Ishikawa (cell line): ENCODE measurements at regions not wholly inside any gene's neighbourhood (a gene's known extent, or its start where the extent isn't known, plus 50 kb on each side); places are given as distances from the start of the nearest gene placed in this dataset.
A peak's percentile ranks its signal among the peaks of the same experiment; 100 is the strongest.

Experiments
- CREB1 ChIP-seq: IDR thresholded peaks from 2 replicates; pipeline ENCODE4 v1.6.1; 2012; ENCODE audit warnings: low read depth
- EGR1 ChIP-seq: IDR thresholded peaks from 2 replicates; pipeline ENCODE4 v1.6.1; 2012
- EP300 ChIP-seq: IDR thresholded peaks from 2 replicates; pipeline ENCODE4 v1.6.1; 2012; ENCODE audit warnings: borderline replicate concordance
- RAD21 ChIP-seq: IDR thresholded peaks from 2 replicates; pipeline ENCODE4 v1.6.1; 2012; ENCODE audit warnings: low read depth
- TAF1 ChIP-seq: IDR thresholded peaks from 2 replicates; pipeline ENCODE4 v1.6.1; 2012; ENCODE audit warnings: low read depth, mild to moderate bottlenecking
- USF1 ChIP-seq: IDR thresholded peaks from 2 replicates; pipeline ENCODE4 v1.6.1; 2012
- YY1 ChIP-seq: IDR thresholded peaks from 2 replicates; pipeline ENCODE4 v1.6.1; 2012; ENCODE audit warnings: low read depth
- ZBTB7A ChIP-seq: IDR thresholded peaks from 2 replicates; pipeline ENCODE4 v1.6.1; 2012; ENCODE audit warnings: low read depth
- TF ChIP-seq, protein P1 (sequence below): IDR thresholded peaks from 2 replicates; pipeline ENCODE4 v1.6.1; 2012; ENCODE audit warnings: low read depth, mild to moderate bottlenecking

DNA sequence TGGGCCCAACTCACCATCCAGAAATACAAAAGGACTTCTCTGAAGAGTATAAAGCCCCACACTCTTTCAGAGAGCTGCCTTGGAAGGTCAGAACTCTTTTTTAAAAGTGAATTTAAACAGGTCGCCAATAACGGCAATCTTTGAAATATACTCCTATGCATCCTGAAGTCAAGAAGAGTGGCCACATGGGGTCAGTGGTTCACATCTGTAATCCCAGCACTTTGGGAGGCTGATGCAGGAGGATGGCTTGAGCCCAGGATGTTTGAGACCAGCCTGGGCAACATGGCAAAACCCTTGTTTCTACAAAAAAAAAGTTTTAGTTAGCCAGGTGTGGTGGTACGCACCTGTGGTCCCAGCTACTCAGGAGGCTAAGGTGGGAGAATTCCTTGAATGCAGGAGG, 68.1 kb upstream of the FZD7 start:
- TF ChIP-seq EP300 (no peak), CREB1 (no peak), TAF1 (no peak), ZBTB7A (no peak), USF1 (no peak), RAD21 (peak; percentile 41; the same call in 1 of the 2 replicates), EGR1 (no peak), YY1 (no peak)
- TF ChIP-seq, protein P1, sequence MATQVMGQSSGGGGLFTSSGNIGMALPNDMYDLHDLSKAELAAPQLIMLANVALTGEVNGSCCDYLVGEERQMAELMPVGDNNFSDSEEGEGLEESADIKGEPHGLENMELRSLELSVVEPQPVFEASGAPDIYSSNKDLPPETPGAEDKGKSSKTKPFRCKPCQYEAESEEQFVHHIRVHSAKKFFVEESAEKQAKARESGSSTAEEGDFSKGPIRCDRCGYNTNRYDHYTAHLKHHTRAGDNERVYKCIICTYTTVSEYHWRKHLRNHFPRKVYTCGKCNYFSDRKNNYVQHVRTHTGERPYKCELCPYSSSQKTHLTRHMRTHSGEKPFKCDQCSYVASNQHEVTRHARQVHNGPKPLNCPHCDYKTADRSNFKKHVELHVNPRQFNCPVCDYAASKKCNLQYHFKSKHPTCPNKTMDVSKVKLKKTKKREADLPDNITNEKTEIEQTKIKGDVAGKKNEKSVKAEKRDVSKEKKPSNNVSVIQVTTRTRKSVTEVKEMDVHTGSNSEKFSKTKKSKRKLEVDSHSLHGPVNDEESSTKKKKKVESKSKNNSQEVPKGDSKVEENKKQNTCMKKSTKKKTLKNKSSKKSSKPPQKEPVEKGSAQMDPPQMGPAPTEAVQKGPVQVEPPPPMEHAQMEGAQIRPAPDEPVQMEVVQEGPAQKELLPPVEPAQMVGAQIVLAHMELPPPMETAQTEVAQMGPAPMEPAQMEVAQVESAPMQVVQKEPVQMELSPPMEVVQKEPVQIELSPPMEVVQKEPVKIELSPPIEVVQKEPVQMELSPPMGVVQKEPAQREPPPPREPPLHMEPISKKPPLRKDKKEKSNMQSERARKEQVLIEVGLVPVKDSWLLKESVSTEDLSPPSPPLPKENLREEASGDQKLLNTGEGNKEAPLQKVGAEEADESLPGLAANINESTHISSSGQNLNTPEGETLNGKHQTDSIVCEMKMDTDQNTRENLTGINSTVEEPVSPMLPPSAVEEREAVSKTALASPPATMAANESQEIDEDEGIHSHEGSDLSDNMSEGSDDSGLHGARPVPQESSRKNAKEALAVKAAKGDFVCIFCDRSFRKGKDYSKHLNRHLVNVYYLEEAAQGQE = no peak
